Heart right ventricle (tissue), 16 donors: ENCODE measurements at regions not wholly inside any gene's neighbourhood (a gene's known extent, or its start where the extent isn't known, plus 50 kb on each side); places are given as distances from the start of the nearest gene placed in this dataset.

ENCODE experiments used
- ATAC-seq, 8 donors: fragments of 200-7000 bp; cut with Tn5 transposase; one replicate each; pipeline ENCODE4 v1.9.1; 2020; ENCODE audit warnings: mild to moderate bottlenecking in 8 of 8, moderate library complexity in 8 of 8, moderate number of reproducible peaks in 1 of 8
- DNase-seq, 2 donors: peaks; one replicate each; pipeline ENCODE4 v3.0.0-alpha.2; 2020
- H3K27ac ChIP-seq, 10 donors: fragments of 200-600 bp; sonication (generic) in 2 of 10; one replicate each; pipeline versions ENCODE4 v1.5.0 to v1.8.0; 2020 to 2022; ENCODE audit warnings: mild to moderate bottlenecking in 3 of 10
- H3K27me3 ChIP-seq, 7 donors: fragments of 200-600 bp; one replicate each; pipeline ENCODE4 v1.8.0; 2021 to 2022; ENCODE audit warnings: mild to moderate bottlenecking in 2 of 7
- H3K36me3 ChIP-seq, 9 donors: fragments of 200-600 bp; sonication (generic) in 1 of 9; one replicate each; pipeline versions ENCODE4 v1.5.0 to v1.8.0; 2020 to 2022; ENCODE audit warnings: mild to moderate bottlenecking in 2 of 9
- H3K4me1 ChIP-seq, 9 donors: fragments of 200-600 bp; sonication (generic) in 1 of 9; one replicate each; pipeline versions ENCODE4 v1.5.0 to v1.8.0; 2020 to 2022; ENCODE audit warnings: mild to moderate bottlenecking in 4 of 9
- H3K4me3 ChIP-seq, 10 donors: fragments of 200-600 bp; sonication (generic) in 2 of 10; one replicate each; pipeline versions ENCODE4 v1.5.0 to v1.8.0; 2020 to 2022; ENCODE audit warnings: mild to moderate bottlenecking in 7 of 10, moderate library complexity in 2 of 10
- H3K9me3 ChIP-seq, 11 donors: fragments of 200-600 bp in 10 of 11; sonication (generic) in 2 of 11; one replicate each; pipeline versions ENCODE4 v1.5.0 to v1.8.0; 2013 to 2022; ENCODE audit warnings: mild to moderate bottlenecking in 2 of 11, control low read depth in 1 of 11, moderate library complexity in 1 of 11
- CTCF ChIP-seq, 9 donors: fragments of 200-600 bp; sonication (generic) in 2 of 9; IDR thresholded peaks; one replicate each; pipeline versions ENCODE4 v1.5.0 to v1.8.0; 2021 to 2022; ENCODE audit warnings: antibody characterized with exemption in 9 of 9, mild to moderate bottlenecking in 5 of 9, moderate library complexity in 1 of 9
- WGBS, 2 donors: extraction: QIAGEN DNeasy Blood & Tissue Kit; methylation state at CpG; one replicate each; pipeline ENCODE4 v1.1.7; 2013; ENCODE audit warnings: inconsistent platforms in 1 of 2; 5-methylcytosine and 5-hydroxymethylcytosine counted together
- intact Hi-C, 10 donors: fragments of 100-400 bp; cut with DNase I; formaldehyde crosslinking; loops; one replicate each; pipeline versions ENCODE4 v1.11.1 to v1.14.2; 2022
- donor health status: Arrhythmogenic right ventricular cardiomyopathy.
- donor health status: ischemic (EF 13 %, LVEDD 7.1; RV severe dilation, severe dysfunction).
- donor health status: healthy with polysubstance abuse.
- donor health status: DM: no; HTN: yes; CAD: no.
- donor health status: DM: no; HTN: no; CAD: no.
- donor health status: ischemic (EF 25% LVEDD 6.9; RV normal size, moderate dysfunction).
- donor health status: ischemic (EF 25% LVEDD 5.7; RV mildly dilated, moderate dysfunction).
- donor health status: healthy.
- donor health status: DM: yes; HTN: yes; CAD: no.
- donor health status: Ischemic cardiomyopathy.
- donor health status: ischemic (EF 35%, LVEDD 5.7; RV mildly dilated, moderate dysfunction).
- donor health status: nonischemic (EF 11% LVEDD 7.7; RV severe dilation, severe dysfunction).
- donor health status: DM: yes; HTN: yes; CAD: no.
- donor health status: PGD.
- donor health status: ischemic (EF 29% LVEDD 5.4; RV normal size, mild dysfunction).
- donor health status: nonischemic (EF 23%, LVEDD 6.1; RV moderate dilation, normal function).

GRCh38 chr18:78778651-78779050 lies 201.0 kb upstream of the SALL3 start:
- intact Hi-C loops = no loop called here
- TF ChIP-seq CTCF (IDR thresholded peaks at IDR 0.05) = no peak
- H3K27ac ChIP-seq = no peak overlapping the region
- ATAC-seq (no peak), DNase-seq (no peak)
- no peaks in the 10 kb centered on the region for H3K4me1 ChIP-seq
- H3K27me3 ChIP-seq = peaks cover 0 to 5% (median 0%) of the 10 kb centered on the region in 7 donors
- no peak overlapping the region for H3K4me3 ChIP-seq
- H3K9me3 ChIP-seq = no peaks in the 10 kb centered on the region
- no peaks in the 10 kb centered on the region for H3K36me3 ChIP-seq
- 90 to 91% methylated on average over 15 of the region's 15 CpGs for WGBS, 2 donors

- H3K4me3 ChIP-seq = no peak overlapping the region
- no peaks in the 10 kb centered on the region for H3K4me1 ChIP-seq
- 86 to 87% methylated on average over 29 of the region's 29 CpGs for WGBS, 2 donors
- DNase-seq (no peak), ATAC-seq (no peak)
- no peak overlapping the region for H3K27ac ChIP-seq
- H3K36me3 ChIP-seq = no peaks in the 10 kb centered on the region
- H3K27me3 ChIP-seq = peaks cover 0 to 3% (median 0%) of the 10 kb centered on the region in 7 donors
- TF ChIP-seq CTCF (IDR thresholded peaks at IDR 0.05) = no peak
- intact Hi-C loops = no loop called here
- H3K9me3 ChIP-seq = no peaks in the 10 kb centered on the region
Observed at GRCh38 chr18:78779996-78780718, 199.5 kb upstream of the SALL3 start.

- peaks cover 0 to 3% (median 0%) of the 10 kb centered on the region in 7 donors for H3K27me3 ChIP-seq
- H3K4me3 ChIP-seq = no peak overlapping the region
- WGBS, 2 donors = 87 to 88% methylated on average over 42 of the region's 42 CpGs
- H3K9me3 ChIP-seq = no peaks in the 10 kb centered on the region
- no peaks in the 10 kb centered on the region for H3K4me1 ChIP-seq
- ATAC-seq (no peak), DNase-seq (no peak)
- no peak for TF ChIP-seq CTCF (IDR thresholded peaks at IDR 0.05)
- H3K36me3 ChIP-seq = no peaks in the 10 kb centered on the region
- intact Hi-C loops = no loop called here
- no peak overlapping the region for H3K27ac ChIP-seq
Observed at GRCh38 chr18:78780719-78781600, 198.7 kb upstream of the SALL3 start.

GRCh38 chr18:78781601-78781960 lies 198.0 kb upstream of the SALL3 start:
- H3K4me1 ChIP-seq = no peaks in the 10 kb centered on the region
- 89 to 90% methylated on average over 28 of the region's 28 CpGs for WGBS, 2 donors

More at GRCh38 chr18:78781601-78781960, 198.0 kb upstream of the SALL3 start:
- no peak for DNase-seq
- H3K4me3 ChIP-seq = no peak overlapping the region
- intact Hi-C loops = no loop called here
- H3K27me3 ChIP-seq = peaks cover 0 to 3% (median 0%) of the 10 kb centered on the region in 7 donors
- ATAC-seq = no peak
- H3K27ac ChIP-seq = no peak overlapping the region
- no peak for TF ChIP-seq CTCF (IDR thresholded peaks at IDR 0.05)
- no peaks in the 10 kb centered on the region for H3K36me3 ChIP-seq
- H3K9me3 ChIP-seq = no peaks in the 10 kb centered on the region
